ENCODE measurements at regions not wholly inside any gene's neighbourhood (a gene's known extent, or its start where the extent isn't known, plus 50 kb on each side); places are given as distances from the start of the nearest gene placed in this dataset.
"Not testable (repeated sequence)": the region's sequence is repeated elsewhere in the genome, so short reads cannot be mapped to it uniquely, and the experiment has no call there.

DNA sequence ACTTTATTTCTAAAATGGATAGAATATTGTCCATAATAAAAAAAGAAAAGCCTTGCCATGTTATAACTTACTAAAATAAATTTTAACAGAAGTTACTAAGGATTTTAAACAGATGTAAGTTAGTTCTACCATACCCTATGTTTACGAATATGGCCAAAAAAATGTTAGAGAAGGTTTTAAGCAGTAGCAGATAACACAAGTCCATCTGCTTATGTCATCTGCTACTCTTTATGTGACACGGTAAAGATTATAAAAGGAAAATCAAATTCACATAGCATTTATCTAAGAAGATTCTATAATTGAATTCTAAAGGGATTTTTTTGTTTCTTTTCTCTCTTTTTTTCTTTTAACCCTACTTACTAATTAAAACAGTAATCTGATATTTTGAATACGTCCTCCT is 114.2 kb upstream of the MIR17HG start:
- Histone ChIP-seq H3K4me3 (no peak overlapping the region), H3K9me3 (replicated peaks) (no peaks in the 10 kb centered on the region), H3K27me3 (replicated peaks) (no peaks in the 10 kb centered on the region), H3K4me1 (replicated peaks) (no peaks in the 10 kb centered on the region), H3K36me3 (no peaks in the 10 kb centered on the region), H3K27ac (no peak overlapping the region)
- no peak for DNase-seq (ENCODE audit: low read depth in 1 of 2, low spot score in 2 of 2)

DNA sequence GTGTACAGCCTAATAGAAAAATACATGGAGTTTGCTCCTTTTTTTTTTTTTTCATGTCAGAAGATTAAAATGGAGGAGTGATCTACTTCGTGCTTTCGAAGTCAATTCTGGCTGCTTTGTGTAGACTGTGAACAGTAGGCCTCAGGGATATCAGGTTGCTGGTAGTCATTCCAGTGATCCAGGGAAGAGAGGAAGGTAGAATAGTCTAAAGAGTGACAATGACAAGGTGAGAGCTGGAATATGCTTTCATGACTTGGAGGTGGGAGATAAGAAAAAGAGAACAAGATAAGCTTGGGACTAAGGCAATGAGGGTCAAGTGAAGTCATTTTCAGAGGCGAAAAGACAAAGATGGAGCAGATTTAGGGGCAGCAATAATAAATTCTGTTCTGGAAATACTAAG is 111.3 kb upstream of the MIR17HG start:
- no peak for DNase-seq (ENCODE audit: low read depth in 1 of 2, low spot score in 2 of 2)
- H3K27me3 ChIP-seq (replicated peaks), result no peaks in the 10 kb centered on the region
- no peaks in the 10 kb centered on the region for H3K36me3 ChIP-seq
- H3K4me3 ChIP-seq, result no peak overlapping the region
- no peak overlapping the region for H3K27ac ChIP-seq
- no peaks in the 10 kb centered on the region for H3K4me1 ChIP-seq (replicated peaks)
- no peaks in the 10 kb centered on the region for H3K9me3 ChIP-seq (replicated peaks)

DNA sequence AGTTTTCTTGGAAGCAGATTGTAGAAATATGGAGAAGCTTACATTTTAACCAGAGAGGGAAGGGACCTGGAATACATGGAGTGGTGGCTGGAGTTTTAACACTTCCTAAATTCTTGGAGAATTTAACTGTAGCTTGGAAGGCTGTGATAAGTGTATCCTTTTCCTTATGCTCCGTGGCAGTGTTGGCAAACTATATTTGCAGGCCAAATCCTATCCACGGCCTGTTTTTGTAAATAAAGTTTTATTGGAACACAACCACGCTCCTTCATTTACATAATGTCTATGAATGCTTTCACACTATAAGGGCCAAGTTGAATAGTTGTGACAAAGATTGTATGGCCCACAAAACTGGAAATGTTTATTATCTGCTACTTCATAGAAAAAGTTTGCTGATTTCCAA is 110.6 kb upstream of the MIR17HG start:
- H3K9me3 ChIP-seq (replicated peaks), result no peaks in the 10 kb centered on the region
- DNase-seq (ENCODE audit: low read depth in 1 of 2, low spot score in 2 of 2), result no peak
- H3K36me3 ChIP-seq, result no peaks in the 10 kb centered on the region
- no peaks in the 10 kb centered on the region for H3K4me1 ChIP-seq (replicated peaks)
- H3K27ac ChIP-seq, result no peak overlapping the region
- no peak overlapping the region for H3K4me3 ChIP-seq
- no peaks in the 10 kb centered on the region for H3K27me3 ChIP-seq (replicated peaks)

DNA sequence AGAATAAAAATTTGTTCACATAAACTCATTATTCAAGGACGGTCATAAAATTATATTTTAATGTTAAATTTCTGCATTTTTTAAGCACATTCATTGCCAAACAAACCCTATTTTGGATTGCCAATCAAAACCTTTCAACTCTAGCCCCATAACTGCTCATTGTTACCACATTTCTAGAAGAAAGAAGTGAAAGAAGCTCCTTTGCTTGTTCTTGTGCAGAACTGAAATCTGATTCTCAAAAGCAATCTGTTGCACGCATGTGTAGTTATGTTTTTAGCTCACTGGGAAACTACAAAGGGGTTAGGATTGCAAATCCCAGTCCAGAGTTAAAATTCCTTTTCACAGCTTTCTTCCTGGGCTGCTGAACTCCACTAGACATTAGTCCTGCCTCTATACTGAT is 109.5 kb upstream of the MIR17HG start:
- Histone ChIP-seq H3K9me3 (replicated peaks) (no peaks in the 10 kb centered on the region), H3K4me3 (no peak overlapping the region), H3K27ac (no peak overlapping the region), H3K36me3 (no peaks in the 10 kb centered on the region), H3K4me1 (replicated peaks) (no peaks in the 10 kb centered on the region), H3K27me3 (replicated peaks) (no peaks in the 10 kb centered on the region)
- no peak for DNase-seq (ENCODE audit: low read depth in 1 of 2, low spot score in 2 of 2)

DNA sequence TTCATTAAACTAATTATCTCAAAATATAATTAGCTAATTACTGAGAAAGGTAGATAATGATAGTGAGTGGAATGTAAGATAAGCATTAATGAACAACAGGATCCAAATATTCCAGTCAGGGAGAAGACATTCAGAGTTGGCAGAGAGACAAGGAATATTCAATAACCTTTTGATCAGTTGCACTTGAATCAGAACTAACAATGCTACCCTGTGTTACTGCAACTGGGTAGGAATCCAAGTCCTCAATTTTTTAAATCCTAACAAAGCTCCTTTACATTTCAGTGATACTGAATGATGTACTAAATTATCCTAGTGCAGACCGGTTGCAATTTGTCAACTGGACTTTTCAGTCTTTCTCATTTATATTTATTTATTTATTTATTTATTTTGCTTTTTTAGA is 107.1 kb upstream of the MIR17HG start:
- no peaks in the 10 kb centered on the region for H3K9me3 ChIP-seq (replicated peaks)

DNA sequence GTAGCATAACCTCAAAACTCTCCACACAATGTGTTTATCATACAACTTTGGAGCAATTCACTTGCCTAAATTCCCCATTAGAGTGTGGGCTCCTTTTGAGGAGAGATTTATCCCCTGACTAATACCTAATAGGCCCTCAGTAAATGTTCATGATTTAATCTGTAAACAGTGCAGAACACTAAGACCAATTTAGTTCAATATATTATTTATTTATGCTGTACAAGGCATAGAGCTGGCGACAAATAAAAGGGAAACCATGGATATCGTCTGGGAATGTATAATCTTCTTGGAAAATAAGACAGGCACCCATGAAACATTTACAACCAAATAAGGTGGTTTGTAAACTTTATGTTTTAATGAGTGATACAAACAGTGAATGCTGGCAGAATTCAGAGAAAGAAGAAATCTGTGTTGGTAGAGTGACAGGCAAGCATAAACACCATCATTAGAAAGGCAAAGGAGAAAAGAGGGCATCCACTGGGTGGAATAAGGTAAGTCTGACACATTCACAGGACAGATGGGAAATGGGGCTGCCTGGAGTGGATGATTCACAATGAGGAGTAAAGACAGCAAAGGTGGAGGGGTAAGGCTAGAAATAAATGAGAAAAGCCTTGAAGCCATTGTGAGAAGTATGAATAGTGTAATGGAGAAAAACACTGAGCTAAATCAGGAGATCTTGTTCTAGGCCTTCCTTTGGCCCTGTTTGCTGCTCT is 106.1 kb upstream of the MIR17HG start:
- no peaks in the 10 kb centered on the region for H3K36me3 ChIP-seq
- no peaks in the 10 kb centered on the region for H3K27me3 ChIP-seq (replicated peaks)
- no peaks in the 10 kb centered on the region for H3K4me1 ChIP-seq (replicated peaks)
- H3K4me3 ChIP-seq, result no peak overlapping the region
- DNase-seq (ENCODE audit: low read depth in 1 of 2, low spot score in 2 of 2), result no peak
- H3K27ac ChIP-seq, result no peak overlapping the region
- no peaks in the 10 kb centered on the region for H3K9me3 ChIP-seq (replicated peaks)

More for the DNA sequence above, 107.1 kb upstream of the MIR17HG start:
- no peak for DNase-seq (ENCODE audit: low read depth in 1 of 2, low spot score in 2 of 2)
- no peaks in the 10 kb centered on the region for H3K27me3 ChIP-seq (replicated peaks)
- H3K4me1 ChIP-seq (replicated peaks), result no peaks in the 10 kb centered on the region
- H3K4me3 ChIP-seq, result no peak overlapping the region
- no peak overlapping the region for H3K27ac ChIP-seq
- H3K36me3 ChIP-seq, result no peaks in the 10 kb centered on the region

DNA sequence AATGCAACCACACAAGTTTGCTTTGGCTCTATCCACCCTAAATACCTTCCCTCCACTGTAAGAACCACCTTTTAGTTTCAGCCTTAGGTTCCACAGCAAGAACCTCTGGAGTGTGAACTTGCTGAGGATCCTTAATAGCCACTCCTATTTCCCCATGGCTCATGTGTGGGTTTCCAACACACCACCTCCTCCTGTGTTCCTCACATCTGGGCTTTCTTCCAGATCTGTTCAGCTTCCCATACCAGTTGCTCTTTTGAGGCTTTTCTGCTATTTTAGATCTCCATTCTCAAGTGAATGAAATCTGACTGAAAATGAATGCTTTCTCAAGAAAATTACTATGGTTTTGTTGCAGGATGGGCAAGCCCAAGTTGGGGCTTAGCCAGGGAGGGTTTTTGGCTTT is 104.8 kb upstream of the MIR17HG start:
- Histone ChIP-seq H3K27ac (no peak overlapping the region), H3K9me3 (replicated peaks) (no peaks in the 10 kb centered on the region), H3K27me3 (replicated peaks) (no peaks in the 10 kb centered on the region), H3K36me3 (no peaks in the 10 kb centered on the region), H3K4me3 (no peak overlapping the region), H3K4me1 (replicated peaks) (no peaks in the 10 kb centered on the region)
- DNase-seq (ENCODE audit: low read depth in 1 of 2, low spot score in 2 of 2), result no peak

DNA sequence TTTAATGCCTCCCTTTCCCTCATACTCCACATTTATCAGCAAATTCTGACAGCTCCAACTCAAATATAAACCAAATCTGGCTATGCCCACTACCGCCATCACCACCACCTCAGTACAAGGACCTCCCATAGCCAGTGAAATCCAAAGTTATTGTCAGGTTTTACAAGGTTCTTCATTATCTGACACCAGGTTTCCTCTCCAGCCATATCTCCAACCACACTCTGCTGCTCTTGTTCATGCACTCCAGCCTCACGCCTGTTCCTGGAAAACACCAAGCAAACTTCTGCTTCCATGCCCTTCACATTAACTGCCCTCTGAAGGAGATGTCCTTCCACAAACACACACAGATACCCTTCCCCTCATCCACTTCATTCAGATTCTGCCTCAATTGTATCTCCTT is 102.2 kb upstream of the MIR17HG start:
- no peak for DNase-seq (ENCODE audit: low read depth in 1 of 2, low spot score in 2 of 2)
- Histone ChIP-seq H3K9me3 (replicated peaks) (no peaks in the 10 kb centered on the region), H3K4me1 (replicated peaks) (no peaks in the 10 kb centered on the region), H3K27ac (no peak overlapping the region), H3K27me3 (replicated peaks) (no peaks in the 10 kb centered on the region), H3K36me3 (no peaks in the 10 kb centered on the region), H3K4me3 (no peak overlapping the region)

DNA sequence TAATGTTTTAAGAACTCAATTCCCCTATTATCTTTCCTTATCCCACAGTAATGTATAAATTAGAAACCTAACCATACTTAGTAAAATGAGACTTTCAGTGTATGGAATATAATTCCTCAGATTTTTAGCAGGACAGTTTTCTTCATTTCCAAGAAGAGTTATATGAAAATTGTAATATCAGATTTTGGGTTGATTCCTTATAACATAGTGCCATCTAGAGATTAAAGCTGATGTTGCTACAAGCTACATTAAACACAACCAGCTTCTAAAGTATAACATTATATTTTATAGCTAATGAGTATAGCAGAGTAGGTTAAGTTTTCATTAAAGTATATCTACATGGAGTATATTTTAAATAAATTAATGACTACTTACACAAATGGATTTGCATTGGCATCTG is 99.7 kb upstream of the MIR17HG start:
- no peaks in the 10 kb centered on the region for H3K9me3 ChIP-seq (replicated peaks)
- no peak overlapping the region for H3K4me3 ChIP-seq
- H3K27ac ChIP-seq, result no peak overlapping the region
- H3K4me1 ChIP-seq (replicated peaks), result no peaks in the 10 kb centered on the region
- H3K36me3 ChIP-seq, result no peaks in the 10 kb centered on the region
- no peak for DNase-seq (ENCODE audit: low read depth in 1 of 2, low spot score in 2 of 2)
- no peaks in the 10 kb centered on the region for H3K27me3 ChIP-seq (replicated peaks)

DNA sequence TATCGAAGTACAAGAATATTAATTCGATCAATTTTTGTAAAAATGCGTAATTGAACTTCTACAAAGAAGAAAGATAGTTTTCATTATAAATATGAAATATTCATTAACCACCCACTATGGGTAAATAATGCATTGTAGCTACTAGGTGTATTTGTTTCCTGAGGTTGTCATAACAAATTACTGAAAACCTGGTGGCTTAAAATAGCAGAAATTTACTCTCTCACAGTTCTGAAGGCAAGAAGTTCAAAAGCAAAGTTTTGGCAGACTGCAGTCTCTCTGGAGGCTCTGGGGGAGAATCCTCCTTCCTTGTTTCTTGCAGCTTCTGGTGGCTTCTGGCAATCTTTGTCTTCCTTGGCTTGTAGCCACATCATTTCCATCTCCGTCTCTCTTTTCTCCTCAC is 99.2 kb upstream of the MIR17HG start:
- Histone ChIP-seq H3K9me3 (replicated peaks) (no peaks in the 10 kb centered on the region), H3K36me3 (no peaks in the 10 kb centered on the region), H3K27me3 (replicated peaks) (no peaks in the 10 kb centered on the region), H3K27ac (no peak overlapping the region), H3K4me3 (no peak overlapping the region), H3K4me1 (replicated peaks) (no peaks in the 10 kb centered on the region)
- no peak for DNase-seq (ENCODE audit: low read depth in 1 of 2, low spot score in 2 of 2)

DNA sequence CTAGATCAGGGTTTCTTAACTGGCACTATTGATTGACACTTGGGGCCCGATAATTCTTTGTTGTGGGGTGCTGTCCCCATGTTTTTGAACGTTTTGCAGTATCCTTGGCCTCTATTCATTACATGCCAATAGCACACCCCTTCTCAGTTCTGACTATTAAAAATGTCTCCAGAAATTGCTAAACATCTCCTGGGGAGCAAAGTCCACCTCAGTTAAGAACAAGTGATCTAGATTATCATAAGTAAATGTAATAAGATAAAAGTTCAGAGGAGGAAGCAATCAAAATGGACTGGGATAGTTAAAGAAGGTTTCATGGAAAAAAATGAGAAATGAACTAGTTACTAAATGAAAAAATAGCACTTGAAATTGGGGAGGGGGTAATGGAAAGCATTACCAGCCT is 98.1 kb upstream of the MIR17HG start:
- Histone ChIP-seq H3K27me3 (replicated peaks) (no peaks in the 10 kb centered on the region), H3K36me3 (no peaks in the 10 kb centered on the region), H3K4me1 (replicated peaks) (no peaks in the 10 kb centered on the region), H3K27ac (no peak overlapping the region), H3K9me3 (replicated peaks) (no peaks in the 10 kb centered on the region), H3K4me3 (no peak overlapping the region)
- no peak for DNase-seq (ENCODE audit: low read depth in 1 of 2, low spot score in 2 of 2)

DNA sequence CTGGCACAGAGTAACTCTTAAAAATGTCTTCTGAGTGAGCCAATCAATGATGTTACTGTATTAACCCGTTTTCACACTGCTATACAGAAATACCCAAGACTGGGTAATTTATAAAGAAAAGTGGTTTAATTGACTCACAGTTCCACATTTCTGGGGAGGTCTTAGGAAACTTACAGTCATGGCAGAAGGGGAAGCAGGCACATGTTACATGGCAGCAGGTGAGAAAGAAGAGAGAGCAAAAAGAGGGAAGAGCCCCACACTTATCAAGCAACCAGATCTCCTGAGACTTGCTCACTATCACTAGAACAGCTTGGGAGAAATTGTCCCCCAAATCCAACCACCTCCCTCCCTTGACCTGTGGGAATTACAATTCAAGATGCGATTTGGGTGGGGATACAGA is 97.6 kb upstream of the MIR17HG start:
- Histone ChIP-seq H3K27ac (no peak overlapping the region), H3K36me3 (no peaks in the 10 kb centered on the region), H3K9me3 (replicated peaks) (no peaks in the 10 kb centered on the region), H3K27me3 (replicated peaks) (no peaks in the 10 kb centered on the region), H3K4me1 (replicated peaks) (no peaks in the 10 kb centered on the region), H3K4me3 (no peak overlapping the region)
- DNase-seq (ENCODE audit: low read depth in 1 of 2, low spot score in 2 of 2), result no peak

DNA sequence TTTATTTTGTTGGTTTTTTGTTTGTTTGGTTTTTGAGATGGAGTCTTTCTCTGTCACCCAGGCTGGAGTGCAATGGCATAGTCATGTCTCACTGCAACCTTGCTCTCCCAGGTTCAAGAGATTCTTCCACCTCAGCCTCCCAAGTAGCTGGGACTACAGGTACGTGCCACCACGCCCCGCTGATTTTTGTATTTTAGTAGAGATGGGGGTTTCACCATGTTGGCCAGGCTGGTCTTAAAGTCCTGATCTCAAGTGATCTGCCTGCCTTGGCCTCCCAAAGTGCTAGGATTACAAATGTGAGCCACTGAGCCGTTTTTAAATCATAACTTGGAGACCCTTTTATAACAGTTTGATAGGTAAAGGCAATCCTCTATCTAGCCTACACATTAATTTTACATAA is 95.9 kb upstream of the MIR17HG start:
- not testable (repeated sequence) for H3K27ac ChIP-seq; H3K4me1 ChIP-seq (replicated peaks); H3K9me3 ChIP-seq (replicated peaks)

DNA sequence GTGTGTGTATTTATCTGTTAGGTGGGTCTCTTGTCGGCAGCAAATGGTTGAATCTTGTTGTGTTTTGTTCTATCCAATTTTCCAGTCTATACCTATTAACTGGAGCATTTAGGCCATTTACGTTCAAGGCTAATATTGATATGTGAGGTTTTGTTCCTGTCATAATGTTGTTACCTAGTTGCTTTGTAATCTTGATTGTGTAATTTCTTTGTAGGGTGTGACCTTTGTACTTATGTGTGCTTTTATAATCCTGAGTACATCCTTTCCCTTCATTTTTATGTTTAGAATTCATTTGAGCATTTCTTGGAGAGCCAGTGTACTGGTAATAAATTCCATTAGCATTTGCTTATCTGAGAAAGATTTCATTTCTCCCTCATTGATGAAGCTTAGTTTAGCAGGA is 83.0 kb upstream of the MIR17HG start:
- Histone ChIP-seq H3K4me1 (replicated peaks) (no peaks in the 10 kb centered on the region), H3K4me3 (no peak overlapping the region), H3K27ac (no peak overlapping the region), H3K9me3 (replicated peaks) (no peaks in the 10 kb centered on the region), H3K27me3 (replicated peaks) (no peaks in the 10 kb centered on the region), H3K36me3 (no peaks in the 10 kb centered on the region)
- DNase-seq (ENCODE audit: low read depth in 1 of 2, low spot score in 2 of 2), result no peak

More for the DNA sequence above, 95.9 kb upstream of the MIR17HG start:
- not testable (repeated sequence) for H3K4me3 ChIP-seq; DNase-seq (ENCODE audit: low read depth in 1 of 2, low spot score in 2 of 2); H3K36me3 ChIP-seq; H3K27me3 ChIP-seq (replicated peaks)

DNA sequence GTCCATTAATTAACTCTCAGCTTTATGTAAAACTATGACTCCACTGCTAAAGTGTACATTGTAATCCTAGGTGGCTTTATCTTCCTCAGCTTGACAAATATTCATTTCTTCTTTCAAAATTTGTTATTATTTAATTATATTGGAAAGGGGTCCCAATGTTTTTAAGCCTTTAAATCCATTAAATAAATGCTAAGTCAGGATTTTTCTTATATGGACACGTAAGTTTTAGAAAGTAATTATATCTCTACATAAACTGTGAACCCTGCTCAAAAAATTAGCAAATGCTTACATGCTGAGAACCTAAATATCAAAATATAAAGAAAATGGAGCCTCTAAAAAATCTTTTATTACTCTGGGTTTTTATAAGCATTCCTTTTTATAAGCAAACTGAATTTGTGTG is 78.2 kb upstream of the MIR17HG start:
- Histone ChIP-seq H3K9me3 (replicated peaks) (no peaks in the 10 kb centered on the region), H3K27me3 (replicated peaks) (no peaks in the 10 kb centered on the region)
- DNase-seq (ENCODE audit: low read depth in 1 of 2, low spot score in 2 of 2), result no peak

More for the DNA sequence above, 78.2 kb upstream of the MIR17HG start:
- Histone ChIP-seq H3K4me1 (replicated peaks) (no peaks in the 10 kb centered on the region), H3K36me3 (no peaks in the 10 kb centered on the region), H3K27ac (no peak overlapping the region), H3K4me3 (no peak overlapping the region)
